GM19467 (cell line): ENCODE measurements at regions not wholly inside any gene's neighbourhood (a gene's known extent, or its start where the extent isn't known, plus 50 kb on each side); places are given as distances from the start of the nearest gene placed in this dataset.

Experiments used
- ATAC-seq: cut with Tn5 transposase; IDR thresholded peaks from one replicate; pipeline ENCODE4 v1.9.1; 2021; ENCODE audit warnings: mild to moderate bottlenecking, moderate library complexity; ENCODE audit not compliant: unreplicated experiment

DNA sequence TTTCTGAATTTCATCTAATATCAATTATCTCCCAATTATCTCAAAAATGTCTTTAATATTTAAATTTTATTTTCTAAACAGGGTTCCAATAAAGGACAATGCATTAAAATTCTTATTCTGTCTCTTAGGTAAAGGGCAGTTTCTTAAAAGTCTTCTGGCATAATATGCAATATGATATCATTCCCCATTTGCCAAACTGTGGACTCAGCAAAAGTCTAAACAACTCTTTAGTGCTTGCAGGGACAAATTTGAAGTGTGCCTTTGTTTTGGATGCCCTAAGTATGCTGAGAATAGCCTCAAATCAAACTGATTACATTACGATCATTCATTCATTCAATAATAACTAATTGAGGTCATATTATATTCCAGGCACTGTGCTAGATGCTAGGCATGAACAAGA is 281.0 kb upstream of the KIRREL3 start:
- ATAC-seq, result no peak

DNA sequence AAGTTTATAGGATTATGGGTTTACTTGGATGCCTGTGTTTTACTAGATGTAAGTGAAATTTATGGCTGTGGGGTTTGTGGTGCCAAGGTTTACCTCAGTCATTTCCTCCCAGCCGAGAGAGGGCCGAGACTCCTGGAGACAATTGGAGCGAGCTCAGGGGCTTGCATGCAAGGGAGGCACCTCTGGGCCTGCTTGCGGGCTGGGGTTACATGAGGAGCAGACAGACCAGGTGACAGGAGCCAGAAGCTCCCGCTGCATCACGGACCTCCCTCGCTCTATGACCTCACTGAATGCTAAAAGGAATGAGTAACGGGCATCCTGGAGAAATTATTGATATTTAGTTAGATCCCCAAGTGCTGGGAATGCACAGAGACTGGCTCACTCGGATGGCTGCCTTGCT is 275.2 kb upstream of the KIRREL3 start:
- no peak for ATAC-seq

DNA sequence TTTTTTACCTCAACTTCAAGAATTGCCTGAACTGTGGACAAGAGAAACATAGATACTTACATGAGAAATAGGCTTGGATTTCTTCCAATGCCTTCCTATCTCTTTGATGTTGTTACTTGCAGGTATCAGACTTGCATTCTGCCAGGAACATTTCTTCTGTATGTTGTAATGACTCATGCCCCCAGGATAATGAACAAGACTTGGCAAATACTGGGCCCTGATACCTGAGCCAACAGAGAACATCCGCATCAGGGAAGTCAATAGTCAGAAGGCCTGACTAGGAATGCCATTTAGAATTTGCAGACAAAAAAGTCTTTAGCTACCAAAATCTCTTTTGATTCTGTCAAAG is 273.7 kb upstream of the KIRREL3 start:
- no peak for ATAC-seq

GRCh38 chr11:127273593-127274327 is 273.2 kb upstream of the KIRREL3 start:
- no peak for ATAC-seq

- no peak for ATAC-seq
Observed at GRCh38 chr11:127270851-127271250, 270.3 kb upstream of the KIRREL3 start.

GRCh38 chr11:127269911-127270310 is 269.3 kb upstream of the KIRREL3 start:
- ATAC-seq, result no peak

DNA sequence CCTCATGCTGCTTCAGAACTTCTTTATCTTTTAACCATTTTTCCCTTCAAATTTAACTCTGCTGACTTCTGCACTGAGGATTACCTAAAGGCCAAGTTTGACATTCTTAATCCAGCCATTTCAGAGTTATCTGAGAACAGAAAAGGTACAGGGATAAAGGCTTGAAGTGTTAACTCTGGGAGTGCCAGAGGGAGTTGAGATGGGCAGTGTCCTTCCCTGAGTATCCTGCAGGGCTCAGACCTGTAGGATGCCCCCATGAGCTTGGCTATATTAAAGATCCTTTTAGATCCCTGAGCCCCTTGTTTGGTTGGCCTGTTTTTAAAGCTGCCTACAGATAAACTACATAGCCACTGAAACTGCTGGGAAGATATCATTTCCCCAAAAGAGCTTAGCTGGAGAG is 268.4 kb upstream of the KIRREL3 start:
- ATAC-seq, result no peak

- no peak for ATAC-seq
Observed at GRCh38 chr11:127268521-127268920, 268.0 kb upstream of the KIRREL3 start.

DNA sequence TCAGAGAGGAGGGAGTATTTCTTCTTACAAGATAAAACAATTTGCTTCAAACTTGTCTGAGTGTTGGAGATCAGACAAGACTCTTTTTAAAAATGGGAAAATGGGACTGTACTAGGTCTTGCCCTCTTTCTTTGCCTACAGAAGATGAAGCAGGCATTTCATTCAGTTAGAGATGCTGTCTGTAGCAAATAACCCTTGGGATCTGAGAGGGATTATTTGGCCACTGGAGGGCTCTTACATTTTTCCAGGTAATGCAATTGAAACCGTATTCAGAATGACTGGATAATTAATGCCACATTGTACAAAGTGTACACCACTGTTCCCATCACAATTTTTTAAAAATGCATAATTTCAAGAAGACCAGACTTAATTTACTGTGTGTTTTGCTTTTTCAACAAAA is 258.5 kb upstream of the KIRREL3 start:
- no peak for ATAC-seq

DNA sequence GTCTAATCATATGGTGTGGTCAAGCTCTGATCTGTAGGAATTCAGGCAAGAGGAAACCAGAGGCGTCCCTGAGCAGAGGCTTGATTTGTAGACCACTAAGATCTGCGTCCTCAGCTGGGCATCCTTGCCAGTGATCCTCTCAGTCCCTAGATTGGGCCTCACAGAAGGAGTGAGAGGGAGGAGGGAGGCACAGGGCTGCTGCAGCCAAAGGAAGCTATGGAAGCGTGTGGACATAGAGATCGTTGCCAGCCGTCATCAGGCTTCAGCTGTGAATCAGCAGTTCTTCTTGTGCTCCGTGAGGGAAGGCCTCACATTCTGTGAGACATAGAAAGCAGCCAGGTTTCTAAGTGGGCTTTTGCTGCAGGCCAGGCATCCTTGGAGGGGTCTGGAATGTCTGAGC is 254.6 kb upstream of the KIRREL3 start:
- no peak for ATAC-seq

DNA sequence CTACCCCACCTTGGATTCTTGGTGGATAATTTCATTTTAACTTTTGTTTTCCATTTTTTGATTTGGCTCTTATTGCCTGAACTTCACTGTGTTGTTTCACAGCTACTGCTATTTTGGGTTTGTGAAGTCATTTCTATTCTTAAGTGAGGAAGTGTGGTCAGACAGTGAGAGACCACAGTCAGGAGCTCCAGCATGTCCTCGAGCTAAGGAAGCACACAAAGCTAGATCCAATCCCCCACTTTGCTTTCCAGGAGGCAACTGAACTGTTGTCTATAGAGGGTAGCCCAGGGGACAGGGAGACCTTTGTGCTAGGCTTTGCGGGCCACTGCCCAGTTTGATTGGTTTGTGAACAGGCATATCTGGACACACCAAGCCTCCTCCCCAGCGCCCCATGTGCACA is 251.8 kb upstream of the KIRREL3 start:
- no peak for ATAC-seq

- ATAC-seq, result no peak
Observed at GRCh38 chr11:127249576-127249975, 249.0 kb upstream of the KIRREL3 start.

DNA sequence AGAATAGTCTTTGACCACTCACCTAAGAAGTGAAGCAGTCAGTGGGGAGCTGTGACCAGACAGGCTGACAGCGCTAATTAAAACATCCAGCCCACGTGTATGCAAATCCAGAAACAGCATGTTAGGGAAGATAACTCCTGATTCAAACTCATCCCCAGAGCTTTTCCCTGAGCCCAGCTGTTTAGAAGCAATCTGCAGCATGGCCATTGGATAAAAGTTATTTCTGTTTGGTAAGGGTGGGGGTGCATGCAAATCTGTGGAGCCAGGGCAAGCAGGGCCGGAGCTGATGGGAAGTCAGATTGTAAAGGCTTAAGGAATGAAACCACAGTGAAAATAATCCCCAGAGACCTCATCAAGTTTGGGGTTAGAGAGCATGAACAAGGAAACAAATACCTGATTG is 247.9 kb upstream of the KIRREL3 start:
- ATAC-seq, result no peak

DNA sequence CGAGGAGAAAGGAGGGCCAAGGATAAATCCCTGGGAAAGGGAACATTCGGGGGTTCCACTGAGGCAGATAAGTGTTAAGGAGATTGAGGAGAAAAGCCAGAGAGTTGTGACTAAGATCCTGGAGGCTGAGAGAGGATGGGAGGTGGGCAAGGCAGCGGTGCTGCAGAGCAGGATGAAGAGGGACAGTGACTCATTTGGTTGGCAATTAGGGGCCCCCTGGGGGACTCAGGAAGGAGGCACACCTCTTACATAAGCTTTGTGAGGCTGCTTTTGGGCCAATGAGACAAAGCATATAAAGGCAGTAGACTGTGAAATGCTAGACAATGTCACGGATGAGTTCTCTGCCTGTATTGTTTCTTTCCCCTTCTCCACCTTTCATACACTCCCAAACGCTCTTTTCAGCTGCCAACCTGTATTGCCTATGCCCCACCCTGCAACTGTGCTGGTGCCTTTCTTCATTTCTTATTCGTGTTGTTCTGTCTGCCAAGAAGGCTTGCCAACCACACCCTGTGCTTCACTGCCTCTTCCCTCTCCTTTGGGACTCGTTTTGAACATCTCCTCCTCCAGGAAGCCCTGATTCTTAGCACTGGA is 246.8 kb upstream of the KIRREL3 start:
- no peak for ATAC-seq

DNA sequence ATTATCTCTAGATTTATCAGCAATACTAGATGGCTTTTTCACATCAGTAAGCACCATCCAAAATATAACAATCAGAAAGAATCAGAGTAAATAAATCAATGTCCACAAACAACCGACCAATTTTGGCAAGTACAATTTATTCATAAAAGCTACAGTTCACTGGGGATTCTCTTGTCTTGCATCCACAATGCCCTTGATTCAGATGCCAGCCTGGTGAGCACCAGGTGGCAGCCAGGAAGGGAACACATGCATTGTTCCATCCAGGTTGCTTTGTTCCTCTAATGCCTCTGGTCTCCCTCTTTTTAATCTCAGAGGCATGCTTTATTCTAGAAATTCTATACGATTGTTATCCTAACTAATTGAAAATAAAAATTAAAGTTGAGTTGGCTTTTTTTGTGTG is 242.1 kb upstream of the KIRREL3 start:
- no peak for ATAC-seq

GRCh38 chr11:127238321-127238720 is 237.8 kb upstream of the KIRREL3 start:
- no peak for ATAC-seq

DNA sequence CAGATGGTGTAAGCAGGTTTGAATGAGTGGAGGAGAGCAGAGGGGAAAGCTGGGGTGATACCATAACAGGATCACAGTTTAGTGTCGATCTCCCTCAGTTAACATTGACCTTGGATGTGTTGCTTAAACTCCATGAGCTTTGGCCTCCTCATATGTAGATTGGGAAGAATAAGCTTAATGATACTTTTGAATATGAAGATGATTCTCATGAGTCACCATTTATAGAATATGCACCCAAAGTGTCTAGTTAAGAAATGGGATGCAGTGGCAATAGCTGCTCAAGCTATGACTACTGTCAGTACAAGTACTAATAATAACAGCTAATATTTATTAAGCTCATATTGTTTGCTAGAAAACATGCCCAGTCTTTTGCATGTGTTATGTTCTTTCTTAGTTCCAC is 236.2 kb upstream of the KIRREL3 start:
- ATAC-seq, result no peak

- ATAC-seq, result no peak
Observed at GRCh38 chr11:127233998-127234397, 233.4 kb upstream of the KIRREL3 start.

GRCh38 chr11:127230392-127230791 is 229.8 kb upstream of the KIRREL3 start:
- no peak for ATAC-seq

- ATAC-seq, result no peak
Observed at GRCh38 chr11:127226949-127227348, 226.4 kb upstream of the KIRREL3 start.

- ATAC-seq, result no peak
Observed at GRCh38 chr11:127226380-127226779, 225.8 kb upstream of the KIRREL3 start.

DNA sequence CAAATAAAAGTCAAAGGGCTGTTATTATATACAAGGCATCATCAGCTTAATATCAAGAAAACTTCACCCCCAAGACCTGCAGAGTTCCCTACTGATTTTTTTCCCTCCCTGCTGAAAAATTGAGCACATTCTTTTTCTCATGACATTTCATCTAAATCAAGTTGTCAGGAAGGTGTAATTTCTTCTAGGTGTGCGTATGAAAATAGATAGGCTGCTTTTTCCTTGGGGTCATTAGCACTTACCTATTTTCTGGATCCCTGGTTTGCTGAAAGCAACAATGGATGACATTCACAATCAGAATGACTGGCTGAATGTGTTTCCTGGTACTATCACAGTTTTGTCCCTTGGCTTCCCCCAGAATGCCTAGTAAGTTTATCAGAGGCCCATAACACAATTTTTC is 225.0 kb upstream of the KIRREL3 start:
- ATAC-seq, result no peak

GRCh38 chr11:127224276-127224675 is 223.7 kb upstream of the KIRREL3 start:
- no peak for ATAC-seq
